NCI-H1105 treated with DMSO at 0.1 percent for 48 hours (cell line): ENCODE measurements at regions not wholly inside any gene's neighbourhood (a gene's known extent, or its start where the extent isn't known, plus 50 kb on each side); places are given as distances from the start of the nearest gene placed in this dataset.
A peak's percentile ranks its signal among the peaks of the same experiment; 100 is the strongest.

Experiments
- DNase-seq: peaks from one replicate; lab custom pipeline; 2025; lab: John Stamatoyannopoulos, UW

DNA sequence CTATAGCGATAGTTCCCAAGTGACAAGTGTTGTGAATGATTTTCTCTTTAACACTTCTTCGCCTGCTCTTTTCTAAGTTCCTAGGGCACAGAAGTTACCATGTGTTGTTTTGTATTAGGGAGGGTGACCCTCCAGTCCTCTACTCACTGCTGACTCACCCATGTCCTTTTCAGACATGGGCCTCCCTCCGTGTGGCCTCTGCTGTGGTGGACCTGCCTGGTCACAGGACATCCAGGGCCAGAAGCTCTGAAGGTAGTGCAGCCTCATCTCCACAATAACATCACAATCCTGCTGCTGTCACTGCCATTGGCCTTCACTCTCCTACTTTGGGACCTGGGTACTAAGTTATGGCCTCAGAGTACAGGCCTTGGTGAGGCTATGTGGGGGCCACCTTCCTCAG is 87.1 kb upstream of the TNFAIP3 start:
- DNase-seq = no peak

DNA sequence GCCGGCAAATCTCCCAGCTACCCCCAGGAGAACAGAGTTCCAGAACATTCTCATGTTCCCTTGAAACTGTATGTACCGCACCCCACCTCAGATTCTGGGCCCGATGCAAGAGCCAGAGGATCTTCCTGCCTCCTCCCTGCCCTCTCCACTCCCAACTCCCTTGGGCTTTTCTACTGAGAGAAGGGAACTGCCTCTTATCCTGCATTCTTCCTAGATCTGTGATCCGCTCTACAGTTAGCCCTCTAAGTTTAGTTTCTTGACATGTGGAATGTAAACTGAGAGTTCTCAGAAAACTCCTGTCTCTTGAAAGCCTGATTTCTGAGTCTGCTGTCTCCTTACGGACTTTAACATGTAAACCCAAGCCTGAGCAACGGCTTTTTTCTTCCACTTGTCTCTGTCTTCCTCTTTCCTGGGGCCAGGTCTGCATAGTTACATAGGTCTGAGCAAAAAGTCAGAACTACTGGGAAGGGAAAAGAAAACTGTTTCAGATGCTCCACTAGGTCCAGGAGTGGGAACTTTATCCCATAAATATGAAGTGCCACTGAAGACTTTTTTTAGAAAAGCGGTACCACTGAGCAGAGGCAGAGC is 86.5 kb upstream of the TNFAIP3 start:
- no peak for DNase-seq

DNA sequence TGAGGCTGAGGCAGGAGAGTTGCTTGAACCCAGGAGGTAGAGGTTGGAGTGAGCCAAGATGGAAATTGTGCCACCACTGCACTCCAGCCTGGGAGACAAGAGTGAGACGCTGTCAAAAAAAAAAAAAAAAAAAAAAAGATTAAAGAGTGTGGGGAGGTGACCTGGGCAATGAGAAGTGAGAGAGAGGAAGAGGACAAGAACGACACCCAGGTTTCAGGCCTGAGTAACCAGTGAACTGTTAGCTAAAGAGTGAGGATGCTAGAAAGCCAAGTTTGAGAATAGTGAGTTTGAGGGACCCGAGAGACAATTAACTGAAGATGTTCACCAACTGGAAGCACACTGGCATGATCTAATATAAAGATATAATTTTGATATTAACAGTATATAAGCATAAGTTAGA is 85.4 kb upstream of the TNFAIP3 start:
- DNase-seq = no peak

DNA sequence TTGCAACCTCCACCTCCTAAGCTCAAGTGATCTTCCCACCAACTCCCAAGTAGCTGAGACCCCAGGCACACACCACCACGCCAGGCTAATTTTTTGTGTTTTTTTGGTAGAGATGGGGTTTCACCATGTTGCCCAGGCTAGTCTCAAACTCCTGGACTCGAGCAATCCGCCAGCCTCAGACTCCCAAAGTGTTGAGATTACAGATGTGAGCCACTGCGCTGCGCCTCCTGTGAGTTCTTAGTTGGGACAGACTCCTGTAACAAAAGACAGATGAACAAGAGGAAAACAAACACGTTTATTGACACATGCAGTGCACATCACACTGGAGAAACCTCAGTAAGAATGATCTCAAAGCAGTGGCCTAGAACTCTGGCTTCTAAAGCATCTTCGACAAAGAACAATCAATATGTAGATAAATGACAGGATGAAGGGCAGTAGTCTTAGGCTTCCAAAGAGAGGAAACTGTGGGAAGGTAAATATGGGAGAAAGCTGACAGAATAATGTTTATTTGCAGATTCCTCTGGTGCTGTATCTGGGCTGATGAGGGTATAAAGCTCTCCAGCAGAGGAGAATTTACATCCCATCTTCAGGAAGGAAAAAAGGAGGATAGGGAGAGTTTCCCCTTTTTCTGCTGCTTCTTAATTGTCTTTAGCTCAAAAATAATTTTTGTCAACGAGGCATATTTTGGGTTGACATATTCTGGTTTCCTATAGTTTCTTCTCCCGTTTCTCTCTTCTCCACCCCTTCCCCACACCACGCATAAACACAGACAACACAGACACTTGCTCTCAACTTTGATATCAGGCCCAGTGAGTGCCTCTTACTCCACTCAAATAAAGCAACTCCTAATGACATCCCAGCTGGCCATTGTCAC is 84.7 kb upstream of the TNFAIP3 start:
- no peak for DNase-seq

DNA sequence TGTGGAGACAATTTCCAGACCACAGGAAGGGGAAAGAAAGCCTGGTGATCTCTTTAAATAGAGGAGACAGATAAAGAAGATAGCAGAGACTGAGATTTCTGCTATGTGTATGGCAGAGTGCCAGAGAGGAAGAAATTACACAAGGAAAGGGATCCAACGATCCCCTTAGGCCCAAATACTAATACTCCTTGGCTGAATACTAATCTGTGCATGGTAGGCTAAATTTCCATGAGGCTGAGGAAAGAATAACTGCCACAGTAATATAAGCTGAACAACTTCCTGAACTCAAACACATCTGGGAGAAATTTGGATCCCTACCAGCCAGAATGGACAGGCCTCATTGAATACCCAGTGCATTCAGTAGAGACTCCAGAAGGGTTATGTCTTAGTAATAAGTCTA is 83.3 kb upstream of the TNFAIP3 start:
- no peak for DNase-seq

DNA sequence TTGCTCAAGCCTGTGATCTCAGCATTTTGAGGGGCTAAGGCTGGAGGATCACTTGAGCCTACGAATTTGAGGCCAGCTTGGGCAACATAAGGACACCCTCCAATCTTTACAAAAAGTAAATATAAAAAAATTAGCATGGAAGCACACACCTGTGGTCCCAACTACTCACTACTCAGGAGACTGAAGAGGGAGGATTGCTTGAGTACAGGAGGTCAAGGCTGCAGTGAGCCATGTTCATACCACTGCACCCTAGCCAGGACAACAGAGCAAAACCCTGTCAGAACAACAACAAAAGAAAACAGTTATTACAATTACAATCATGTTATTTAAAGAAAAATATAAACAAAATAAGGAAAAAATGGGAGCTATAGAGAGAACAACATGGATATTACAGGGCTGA is 82.5 kb upstream of the TNFAIP3 start:
- no peak for DNase-seq

DNA sequence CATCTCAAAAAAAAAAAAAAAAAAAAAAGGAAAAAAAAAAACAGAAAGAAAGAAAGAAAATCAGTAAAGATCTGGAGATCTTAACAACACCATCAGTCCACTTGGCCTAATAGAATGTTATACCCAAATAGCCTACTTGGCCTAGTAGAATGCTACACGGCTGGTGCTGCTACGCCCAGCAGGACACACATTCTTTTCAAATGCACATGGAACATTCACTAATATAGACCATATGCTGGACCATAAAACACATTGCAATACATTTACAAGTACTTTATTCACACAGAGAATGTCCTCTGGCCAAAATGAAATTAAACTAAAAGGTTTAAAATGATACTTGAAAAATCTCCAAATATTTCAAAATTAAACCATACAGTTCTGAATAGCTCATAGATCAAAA is 80.0 kb upstream of the TNFAIP3 start:
- DNase-seq = no peak

DNA sequence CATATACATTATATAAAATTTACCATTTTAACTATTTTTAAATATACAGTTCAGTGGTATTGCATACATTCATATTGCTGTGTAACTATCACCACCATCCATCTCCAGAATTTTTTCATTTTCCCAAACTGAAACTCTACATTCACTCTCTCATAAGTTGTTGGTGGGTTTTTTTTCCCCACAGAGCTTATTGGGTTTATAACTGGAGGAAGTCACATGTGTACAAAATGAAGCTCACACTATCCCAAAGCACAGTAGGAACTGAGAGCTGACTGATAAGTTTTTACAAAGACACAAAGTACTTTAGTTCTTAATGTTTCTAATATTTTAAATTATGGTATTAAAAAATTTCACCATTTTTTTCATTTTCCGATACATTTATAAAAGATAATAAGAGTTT is 78.8 kb upstream of the TNFAIP3 start:
- no peak for DNase-seq

DNA sequence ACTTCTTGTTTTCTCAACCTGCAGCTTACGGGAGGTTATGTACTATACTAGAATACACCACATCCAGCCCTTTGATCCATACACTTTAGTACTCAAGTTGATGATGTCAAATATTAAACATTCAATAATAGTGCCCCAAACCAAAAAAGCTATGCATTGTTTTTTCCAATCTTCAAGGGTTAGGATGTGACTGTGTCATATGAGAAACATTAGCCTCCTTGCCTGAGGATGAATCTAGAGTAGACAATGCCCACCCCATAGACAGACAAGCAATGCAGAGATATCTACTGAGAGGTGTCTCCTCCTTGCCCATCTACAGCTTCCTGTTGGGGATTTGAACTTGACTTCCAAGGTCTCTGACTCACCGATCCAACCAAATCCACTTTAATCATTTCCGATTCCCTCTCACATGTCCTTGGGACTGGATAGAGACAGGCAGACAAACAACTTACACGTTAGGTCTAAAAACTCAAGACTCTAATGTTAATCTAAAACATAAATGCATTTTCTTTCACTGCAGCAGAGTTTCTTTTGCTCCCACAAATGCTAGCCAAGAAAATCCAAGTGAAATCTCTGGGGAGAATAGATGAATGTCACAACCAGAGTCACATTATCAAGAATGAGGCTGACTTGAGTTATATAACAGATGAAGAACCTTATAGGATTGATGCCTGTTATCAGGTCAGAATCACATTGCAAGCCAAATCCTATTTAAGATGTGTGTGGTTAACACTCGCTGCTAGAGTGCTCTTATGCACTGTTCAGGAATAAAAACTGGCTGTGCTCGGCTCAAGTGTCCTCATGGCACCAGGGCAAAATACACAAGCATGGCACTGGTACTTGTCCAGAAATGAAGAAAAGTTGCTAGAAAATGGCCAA is 75.5 kb upstream of the TNFAIP3 start:
- no peak for DNase-seq

DNA sequence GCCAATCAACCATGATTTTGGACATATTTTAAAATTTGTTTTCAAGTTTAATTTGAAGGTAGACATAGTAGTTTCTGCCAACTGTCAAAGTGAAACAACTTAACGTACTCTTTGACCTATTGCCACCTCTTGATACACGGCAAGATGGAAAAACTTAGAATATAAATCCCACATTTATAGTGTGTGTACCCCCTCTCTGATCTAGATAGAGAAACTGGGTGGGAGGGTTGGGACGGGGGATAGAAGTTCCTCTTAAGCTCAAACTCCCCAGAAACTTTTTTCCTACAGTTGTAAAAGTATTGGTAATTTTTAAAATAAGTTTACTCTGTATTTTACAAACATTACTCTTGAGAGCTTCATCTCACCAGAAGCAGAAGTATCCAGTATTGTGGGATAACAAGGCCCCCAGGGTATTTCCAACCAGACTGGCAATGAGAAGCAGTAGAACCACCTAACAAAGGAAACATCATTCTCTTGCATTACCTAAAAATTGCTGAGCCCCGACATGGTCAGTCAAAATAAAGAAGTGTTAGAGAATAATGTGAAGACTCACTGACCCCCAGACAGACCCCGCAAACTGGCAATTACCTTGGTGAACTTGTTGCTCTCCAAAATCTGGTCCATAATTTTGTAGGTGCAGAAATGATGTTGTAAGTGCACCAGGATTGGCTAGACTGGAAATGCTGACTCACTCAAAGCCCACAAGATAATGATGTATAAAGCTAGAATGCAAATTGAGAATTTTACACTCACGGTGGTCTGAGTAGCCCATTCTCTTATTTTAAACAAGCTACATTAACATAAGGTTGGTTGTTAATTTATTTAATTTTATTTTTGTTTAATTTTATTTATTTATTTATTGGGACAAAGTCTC is 74.7 kb upstream of the TNFAIP3 start:
- DNase-seq = no peak

DNA sequence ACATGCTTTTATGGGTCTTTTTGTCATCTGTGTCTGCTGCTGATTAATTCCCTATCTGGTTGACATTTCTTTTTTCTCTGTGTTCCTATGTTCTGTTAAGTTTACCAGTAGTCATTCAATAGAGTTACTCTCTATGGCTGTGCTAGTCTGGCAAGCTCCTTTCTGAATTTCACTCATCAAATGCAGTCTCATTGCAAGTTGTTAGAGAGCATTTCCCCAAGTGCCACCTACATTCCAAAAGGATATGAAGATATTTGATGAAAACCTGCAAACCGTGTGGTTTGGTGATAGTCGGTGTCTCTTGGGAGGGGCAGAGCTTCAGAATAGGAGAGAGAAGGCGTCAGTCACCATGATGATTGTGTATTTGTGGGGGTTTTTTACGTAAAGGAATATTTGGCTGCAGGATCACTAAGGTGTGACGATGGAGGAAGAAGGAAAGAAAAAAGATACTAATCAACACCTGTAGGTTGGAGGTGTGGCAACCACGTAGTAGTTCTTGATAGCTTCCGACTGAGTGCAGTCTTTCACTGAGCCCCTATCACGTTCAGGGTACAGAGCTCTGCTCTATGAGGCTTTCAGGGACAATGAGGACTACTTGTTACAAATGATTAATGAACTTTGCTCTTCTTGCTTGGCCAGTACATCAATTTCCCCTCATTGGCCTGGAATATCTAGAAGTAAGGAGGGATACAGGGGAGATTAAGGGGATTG is 73.1 kb upstream of the TNFAIP3 start:
- no peak for DNase-seq

DNA sequence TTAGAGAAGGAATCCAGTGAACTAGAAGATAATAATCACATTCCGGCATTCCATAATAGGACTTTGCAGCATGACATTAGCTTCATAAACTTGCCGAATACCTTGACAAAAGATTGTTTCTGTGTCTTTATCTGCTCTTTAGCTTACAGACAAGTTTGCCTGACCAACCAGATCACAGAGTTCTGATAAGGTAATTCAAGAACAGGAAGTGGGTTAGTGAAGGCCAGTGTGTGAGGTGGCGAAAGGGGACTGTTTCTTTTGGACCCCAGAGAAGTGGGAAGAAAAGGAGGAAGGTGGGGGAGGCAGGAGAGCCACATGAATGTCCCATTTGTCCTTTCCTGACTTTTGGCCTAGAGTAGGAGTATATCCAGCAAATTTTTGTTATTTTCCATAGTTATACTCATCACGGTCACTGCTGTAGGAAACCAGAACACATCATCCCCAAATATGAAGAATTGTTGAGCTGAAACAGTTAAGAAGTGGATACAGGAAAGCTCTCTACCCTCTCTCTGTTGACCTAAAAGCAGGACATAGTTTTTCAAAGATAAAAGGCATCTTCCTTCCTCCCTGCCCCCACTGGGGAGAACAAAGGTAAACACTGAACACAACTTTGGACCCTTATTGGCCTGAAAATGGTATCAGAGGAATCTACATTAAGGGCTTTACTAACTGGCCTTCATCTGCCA is 72.4 kb upstream of the TNFAIP3 start:
- DNase-seq = no peak

DNA sequence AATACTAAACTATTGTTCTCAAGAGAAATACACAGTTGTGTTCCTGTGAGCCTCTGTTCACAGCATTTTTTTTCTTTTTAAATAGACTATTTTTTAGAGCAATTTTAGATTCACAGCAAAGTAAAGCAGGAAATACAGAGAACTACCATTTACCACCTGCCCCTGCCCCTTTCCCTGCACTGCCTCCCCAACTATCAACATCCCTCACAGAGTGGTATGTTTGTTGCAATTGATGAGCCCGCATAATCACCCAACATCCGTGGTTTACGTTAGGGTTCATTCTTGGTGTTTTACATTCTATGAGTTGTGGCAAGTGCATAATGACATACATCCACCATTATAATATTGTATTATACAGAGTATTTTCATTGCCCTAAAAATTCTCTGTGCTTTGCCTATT is 71.6 kb upstream of the TNFAIP3 start:
- no peak for DNase-seq

DNA sequence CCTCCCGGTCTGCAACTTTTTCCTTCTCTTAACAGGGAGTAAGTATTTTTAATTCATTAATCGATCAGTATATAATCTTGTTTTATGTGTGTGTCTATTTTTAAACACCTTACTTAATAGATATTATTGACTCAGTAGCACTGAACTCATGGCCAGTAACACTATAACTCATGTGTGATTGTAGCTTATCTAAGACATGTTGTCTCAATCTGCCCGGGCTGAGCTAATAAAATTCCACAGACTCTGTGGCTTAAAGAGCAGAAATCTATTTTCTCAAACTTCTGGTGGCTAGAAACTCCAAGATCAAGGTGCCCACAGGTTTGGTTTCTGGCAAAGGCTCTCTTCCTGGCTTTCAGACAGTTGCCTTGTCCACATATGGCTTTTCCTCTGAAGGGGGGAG is 68.8 kb upstream of the TNFAIP3 start:
- DNase-seq = no peak

DNA sequence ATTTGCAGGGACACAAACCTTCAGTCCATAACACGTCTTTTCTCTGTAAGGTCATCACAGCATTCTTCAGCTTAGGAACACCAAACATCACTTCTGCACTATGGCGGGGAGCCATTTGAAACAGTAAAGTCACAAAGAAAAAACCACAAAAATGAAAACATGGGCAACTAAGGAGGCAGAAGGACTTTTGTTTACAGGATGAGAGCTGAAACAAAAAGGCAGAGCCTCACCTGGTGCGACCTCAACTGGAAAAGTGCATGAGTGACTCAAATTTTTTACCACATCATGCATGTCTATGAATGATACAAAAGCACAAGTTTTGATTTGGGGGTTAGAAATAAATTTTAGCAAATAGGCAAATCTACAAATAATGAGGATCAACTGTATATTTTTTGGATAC is 68.2 kb upstream of the TNFAIP3 start:
- no peak for DNase-seq

DNA sequence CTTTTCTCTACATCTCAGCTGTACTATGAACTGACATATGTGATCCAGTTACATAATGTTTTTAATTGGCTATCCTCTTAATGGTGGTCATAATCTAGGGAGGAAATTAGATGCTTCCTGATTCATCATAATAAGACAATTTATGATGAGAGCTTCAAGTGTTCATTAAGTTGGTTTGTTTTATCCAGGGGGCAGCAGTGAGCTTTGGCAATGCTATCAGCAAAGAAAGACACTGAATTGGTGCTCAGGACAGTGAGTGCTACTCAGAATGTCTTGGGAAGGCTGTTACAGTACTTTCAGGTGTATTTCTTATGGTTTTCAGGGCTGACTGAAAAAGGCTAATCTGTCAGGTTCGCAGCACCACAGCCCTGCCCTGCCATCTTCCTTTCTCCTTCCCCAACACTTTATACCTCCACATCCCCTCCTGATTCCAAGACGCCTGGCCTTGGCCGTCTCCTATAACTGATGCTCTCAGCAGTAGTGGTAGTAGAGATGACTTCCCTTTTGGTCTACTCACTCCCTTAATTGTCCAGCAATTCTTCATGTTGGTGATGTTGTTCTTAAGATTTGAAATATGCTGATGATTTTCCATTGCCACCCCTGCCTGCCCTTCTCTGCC is 67.0 kb upstream of the TNFAIP3 start:
- DNase-seq = peak; percentile 72

DNA sequence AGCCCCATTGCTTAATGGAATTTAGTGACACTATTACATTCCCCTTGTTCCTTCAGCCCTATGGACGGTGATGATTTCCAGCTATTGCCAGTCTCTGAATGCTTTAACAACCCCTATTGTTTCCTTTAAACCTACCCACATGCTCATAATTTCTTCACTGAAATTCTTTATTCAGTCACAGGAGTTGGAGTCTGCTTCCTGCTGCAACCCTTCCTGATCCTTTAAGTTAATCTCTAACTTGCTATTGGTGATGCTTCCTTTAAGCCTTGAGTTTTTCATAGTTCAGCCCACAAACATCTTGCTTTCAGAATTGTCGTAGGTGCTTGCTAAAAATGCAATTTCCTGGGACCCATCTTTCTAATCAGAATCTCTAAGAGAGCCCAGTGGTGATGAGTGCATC is 66.3 kb upstream of the TNFAIP3 start:
- DNase-seq = no peak

DNA sequence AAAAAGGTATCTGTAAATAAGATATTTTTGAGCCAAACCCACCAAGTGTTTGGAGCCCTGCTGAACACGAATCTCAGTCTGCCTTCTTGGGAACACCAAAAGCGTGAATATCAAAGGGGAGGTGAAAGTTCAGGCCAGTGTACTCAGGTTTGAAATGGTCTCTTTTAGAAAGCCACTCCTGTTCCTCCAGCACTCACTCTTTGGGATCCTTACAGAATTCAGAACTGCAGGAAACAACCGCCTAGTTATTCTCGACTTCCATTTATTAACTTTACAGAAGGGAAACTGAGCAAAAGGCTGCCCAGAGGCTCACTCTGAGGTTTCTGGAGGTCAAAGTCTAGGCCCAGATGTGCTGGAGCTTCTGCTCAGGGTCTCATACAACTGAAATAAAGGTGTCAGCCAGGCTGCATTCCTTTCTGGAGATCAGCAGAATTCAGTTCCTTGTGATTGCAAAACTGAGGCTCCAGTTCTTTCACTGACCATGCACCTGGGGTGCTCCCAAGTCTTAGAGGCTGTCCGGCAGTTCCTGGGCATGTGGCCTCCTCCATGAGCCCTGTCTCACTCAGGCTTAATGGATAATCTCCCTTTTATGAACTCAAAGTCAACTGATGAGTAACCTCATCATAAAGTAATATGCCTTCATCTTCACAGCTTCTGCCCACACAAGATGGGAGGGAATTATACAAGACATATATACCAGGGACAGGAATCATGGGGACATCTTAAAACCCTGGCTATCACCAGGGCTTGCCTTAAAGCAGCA is 65.5 kb upstream of the TNFAIP3 start:
- no peak for DNase-seq

DNA sequence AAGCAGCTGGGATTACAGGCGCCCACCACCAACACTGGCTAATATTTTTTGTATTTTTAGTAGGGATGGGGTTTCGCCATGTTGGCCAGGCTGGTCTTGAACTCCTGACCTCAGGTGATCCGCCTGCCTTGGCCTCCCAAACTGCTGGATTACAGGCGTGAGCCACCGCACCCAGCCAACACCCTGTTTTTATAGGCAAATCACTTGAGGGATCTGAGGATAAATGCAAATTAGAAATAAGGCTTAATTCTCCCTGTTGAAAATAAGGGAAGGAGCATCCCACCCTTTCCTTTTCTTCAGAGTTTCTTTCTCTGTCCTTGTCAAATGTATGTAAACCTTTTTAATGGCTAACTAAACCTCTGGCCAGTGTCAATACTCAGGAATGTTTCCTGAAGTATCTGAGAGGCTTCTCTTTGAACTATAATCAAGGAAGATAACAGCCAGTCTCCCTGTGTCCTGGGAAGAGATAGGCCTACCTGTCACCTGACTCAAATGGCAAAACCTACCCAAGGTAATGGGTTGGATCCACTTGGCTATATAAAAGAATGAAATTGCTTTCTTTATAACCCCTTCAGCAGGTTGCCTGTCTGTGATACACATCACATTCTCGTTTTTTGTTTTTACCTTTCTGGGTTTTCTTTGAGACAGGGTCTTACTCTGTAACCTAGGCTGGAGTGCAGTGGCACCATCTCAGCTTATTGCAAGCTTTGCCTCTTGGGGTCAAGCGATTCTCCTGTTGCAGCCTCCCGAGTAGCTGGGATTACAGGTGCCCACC is 64.5 kb upstream of the TNFAIP3 start:
- no peak for DNase-seq
